LNCaP clone FGC (cell line): ENCODE measurements at regions not wholly inside any gene's neighbourhood (a gene's known extent, or its start where the extent isn't known, plus 50 kb on each side); places are given as distances from the start of the nearest gene placed in this dataset.

ENCODE experiments used
- DNase-seq: peaks from one replicate; pipeline ENCODE4 v3.0.0-alpha.2; 2011; ENCODE audit warnings: low read depth
- H3K4me3 ChIP-seq: 2 replicates; pipeline ENCODE4 v1.5.1; 2011; ENCODE audit warnings: mild to moderate bottlenecking, low read depth, low read length, control low read depth
- CTCF ChIP-seq: IDR thresholded peaks from 2 replicates; pipeline ENCODE4 v1.5.1; 2012; ENCODE audit warnings: mild to moderate bottlenecking; ENCODE audit not compliant: control insufficient read depth, insufficient read depth; ENCODE audit errors: extremely low read depth

- TF ChIP-seq CTCF, result no peak
- DNase-seq, result no peak
Observed at GRCh38 chr11:92688416-92688815, 281.0 kb upstream of the MTNR1B start.

DNA sequence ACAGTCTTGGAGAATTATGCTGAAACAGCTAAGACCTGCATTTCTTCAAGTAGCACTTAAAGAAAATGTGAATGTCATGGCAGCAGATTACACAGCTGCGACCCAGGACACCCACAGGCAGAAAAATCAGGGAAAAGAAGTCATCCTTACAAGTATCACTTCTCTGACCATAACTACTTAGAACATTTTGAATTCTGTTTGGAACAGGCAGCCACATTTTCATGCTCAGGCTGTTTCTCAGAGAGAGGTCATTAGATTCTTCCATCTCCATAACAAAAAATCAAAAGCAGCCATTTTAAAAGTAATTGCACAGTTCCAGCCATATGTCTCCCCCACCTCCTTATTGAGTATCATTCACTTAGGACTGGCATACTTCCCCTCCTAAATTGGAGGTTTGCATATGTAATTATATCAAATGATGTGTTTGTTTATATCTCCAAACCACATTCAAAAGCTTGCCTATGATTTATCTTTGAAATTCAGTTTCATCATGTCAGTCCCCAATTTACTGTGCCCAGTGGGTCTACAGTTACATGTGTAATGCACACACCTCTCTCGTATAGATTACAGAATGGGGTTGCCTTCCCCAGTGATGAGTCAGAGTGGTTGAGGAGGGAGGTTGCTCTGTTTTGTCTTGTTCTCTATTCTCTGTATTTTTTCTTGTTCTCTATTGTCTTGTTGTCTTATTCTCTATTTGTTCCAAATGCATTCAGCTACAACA is 276.5 kb upstream of the MTNR1B start:
- TF ChIP-seq CTCF, result no peak
- DNase-seq, result no peak
- no peak overlapping the region for H3K4me3 ChIP-seq

More at GRCh38 chr11:92688416-92688815, 281.0 kb upstream of the MTNR1B start:
- H3K4me3 ChIP-seq, result no peak overlapping the region

GRCh38 chr11:92696076-92696475 is 273.4 kb upstream of the MTNR1B start:
- no peak for TF ChIP-seq CTCF
- no peak for DNase-seq
- no peak overlapping the region for H3K4me3 ChIP-seq

DNA sequence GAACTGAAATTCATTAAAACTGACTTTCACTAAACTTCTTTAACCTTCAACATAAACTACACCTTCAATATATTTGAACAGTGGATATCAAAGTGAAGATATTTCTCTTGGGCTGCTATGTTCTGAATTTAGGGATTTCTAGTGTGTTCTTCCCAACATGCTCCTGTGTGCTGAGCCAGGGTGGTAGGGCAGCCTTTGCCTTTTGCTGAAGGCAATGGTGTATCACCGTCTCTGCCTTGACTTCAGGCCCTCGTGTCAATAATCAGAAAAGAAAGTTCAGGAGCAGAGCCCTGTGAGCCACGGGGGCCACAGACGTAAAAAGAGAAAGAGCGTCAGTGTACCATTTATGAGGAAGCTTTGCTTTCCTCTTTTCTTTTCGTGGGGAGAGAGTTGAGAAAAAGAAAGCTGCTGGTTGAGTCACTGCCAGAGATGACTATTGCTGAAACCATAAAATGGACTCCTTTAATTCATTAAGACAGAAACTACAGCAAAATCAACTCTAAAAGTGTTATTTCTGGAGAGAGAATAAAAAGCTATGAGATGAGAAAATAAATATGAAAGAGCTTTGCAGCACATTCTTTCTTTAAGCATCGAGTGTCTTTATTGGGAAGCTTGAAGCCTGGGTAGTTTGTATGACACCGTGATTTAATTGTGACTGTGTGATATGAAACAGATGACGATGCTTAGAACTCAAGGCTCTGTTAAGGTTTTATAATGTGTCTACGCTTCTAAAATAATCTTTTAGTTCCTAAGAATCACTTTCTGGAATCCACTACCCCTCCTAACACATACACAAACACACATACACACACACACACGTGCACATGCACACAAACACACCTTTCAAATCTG is 271.8 kb upstream of the MTNR1B start:
- DNase-seq, result no peak
- TF ChIP-seq CTCF, result no peak
- no peak overlapping the region for H3K4me3 ChIP-seq

DNA sequence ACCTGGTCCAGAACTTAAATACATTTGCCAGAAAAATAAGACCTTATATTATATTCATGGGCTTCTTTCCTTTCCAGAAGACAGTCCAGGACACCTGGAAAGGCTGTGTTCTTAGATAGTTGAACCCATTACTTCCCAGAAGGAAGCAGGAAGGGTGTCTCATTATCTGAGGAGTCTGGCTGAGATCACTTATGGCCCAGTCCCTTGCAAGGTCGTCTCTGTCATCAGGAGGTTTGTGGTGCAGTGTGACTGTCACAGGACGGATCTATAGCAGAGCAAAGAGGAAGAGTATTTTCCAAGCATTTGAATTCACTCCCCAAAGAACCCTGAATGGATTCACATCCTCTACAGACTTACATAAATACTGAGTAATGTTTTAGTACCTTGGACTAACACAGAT is 270.7 kb upstream of the MTNR1B start:
- no peak for TF ChIP-seq CTCF
- H3K4me3 ChIP-seq, result no peak overlapping the region
- DNase-seq, result no peak

DNA sequence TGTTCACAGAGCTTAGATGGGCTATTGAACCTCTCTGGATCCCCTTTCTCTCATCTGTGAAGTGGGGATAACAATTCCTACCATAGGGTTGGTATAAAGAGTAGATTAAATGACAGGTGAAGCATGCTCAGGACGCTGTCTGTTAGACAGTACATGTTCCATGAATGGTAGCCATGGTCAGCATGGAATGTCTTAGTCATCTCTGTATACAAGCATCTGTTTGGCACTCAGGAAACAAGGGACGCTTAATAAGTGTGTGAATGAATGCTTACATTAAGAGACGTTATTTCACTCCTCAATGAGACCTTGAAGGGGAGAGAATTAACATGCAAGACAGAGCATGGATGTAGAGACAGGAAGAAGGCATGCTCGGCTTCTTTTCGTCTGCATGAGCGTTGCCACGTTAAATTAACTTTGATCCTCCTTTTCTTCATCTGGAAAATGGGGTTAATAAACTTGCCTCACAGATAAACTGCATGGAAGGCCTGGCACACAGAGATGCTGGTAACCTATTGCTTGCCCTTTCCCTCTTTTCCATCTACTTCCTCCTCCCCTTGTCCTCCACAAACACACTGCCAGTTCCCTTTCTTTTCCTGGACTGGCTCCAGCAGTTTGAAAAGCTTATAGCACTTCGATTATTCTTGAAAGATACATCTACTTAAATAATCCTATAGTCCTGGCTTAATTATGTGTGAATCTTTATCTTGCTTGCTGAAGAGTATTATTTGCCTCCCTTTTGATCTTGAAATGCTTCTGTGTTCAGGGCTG is 267.2 kb upstream of the MTNR1B start:
- no peak for DNase-seq
- no peak overlapping the region for H3K4me3 ChIP-seq
- TF ChIP-seq CTCF, result no peak
